Stimulated activated CD4-positive, alpha-beta T cell treated with anti-CD3 and anti-CD28 coated beads, TNF-alpha, amount 100 ng/mL, for 24 hours (primary cell): ENCODE measurements at regions not wholly inside any gene's neighbourhood (a gene's known extent, or its start where the extent isn't known, plus 50 kb on each side); places are given as distances from the start of the nearest gene placed in this dataset.

ENCODE experiments used
- DNase-seq, 3 experiments: peaks; one replicate each; pipeline ENCODE4 v3.0.0-alpha.2; 2020; ENCODE audit warnings: low read depth in 3 of 3

GRCh38 chr6:54640911-54641310 lies 205.7 kb upstream of the FAM83B start:
- DNase-seq, result no peak

GRCh38 chr6:54646069-54646950 lies 200.3 kb upstream of the FAM83B start:
- DNase-seq, result no peak

- no peak for DNase-seq
Measured at GRCh38 chr6:54646951-54647664, 199.5 kb upstream of the FAM83B start.

- DNase-seq, result no peak
Measured at GRCh38 chr6:54654381-54654780, 192.2 kb upstream of the FAM83B start.

- DNase-seq, result no peak
Measured at GRCh38 chr6:54655162-54655561, 191.4 kb upstream of the FAM83B start.

- DNase-seq, result no peak
Measured at GRCh38 chr6:54665278-54665677, 181.3 kb upstream of the FAM83B start.

GRCh38 chr6:54680531-54680930 lies 166.0 kb upstream of the FAM83B start:
- no peak for DNase-seq

- DNase-seq, result no peak
Measured at GRCh38 chr6:54681267-54681666, 165.3 kb upstream of the FAM83B start.

- DNase-seq, result no peak
Measured at GRCh38 chr6:54681987-54682386, 164.6 kb upstream of the FAM83B start.

GRCh38 chr6:54689620-54690019 lies 157.0 kb upstream of the FAM83B start:
- no peak for DNase-seq

- DNase-seq, result no peak
Measured at GRCh38 chr6:54690596-54690995, 156.0 kb upstream of the FAM83B start.

GRCh38 chr6:54694928-54695532 lies 151.5 kb upstream of the FAM83B start:
- no peak for DNase-seq

- no peak for DNase-seq
Measured at GRCh38 chr6:54695815-54696214, 150.8 kb upstream of the FAM83B start.

GRCh38 chr6:54697424-54697823 lies 149.1 kb upstream of the FAM83B start:
- DNase-seq, result no peak

GRCh38 chr6:54698974-54699373 lies 147.6 kb upstream of the FAM83B start:
- no peak for DNase-seq

- DNase-seq, result no peak
Measured at GRCh38 chr6:54700158-54700557, 146.4 kb upstream of the FAM83B start.

- no peak for DNase-seq
Measured at GRCh38 chr6:54702772-54703171, 143.8 kb upstream of the FAM83B start.

- no peak for DNase-seq
Measured at GRCh38 chr6:54706391-54706790, 140.2 kb upstream of the FAM83B start.

- DNase-seq, result no peak
Measured at GRCh38 chr6:54706844-54707605, 139.5 kb upstream of the FAM83B start.

GRCh38 chr6:54710456-54710855 lies 136.1 kb upstream of the FAM83B start:
- DNase-seq, result no peak

- DNase-seq, result no peak
Measured at GRCh38 chr6:54716010-54716409, 130.6 kb upstream of the FAM83B start.

GRCh38 chr6:54716877-54717276 lies 129.7 kb upstream of the FAM83B start:
- no peak for DNase-seq
